GM23338 (cell line): ENCODE measurements at regions not wholly inside any gene's neighbourhood (a gene's known extent, or its start where the extent isn't known, plus 50 kb on each side); places are given as distances from the start of the nearest gene placed in this dataset.

Source experiments
- ATAC-seq: fragments of 200-7000 bp; cut with Tn5 transposase; 3 replicates; pipeline ENCODE4 v1.9.1; 2020
- DNase-seq: peaks from one replicate; pipeline ENCODE4 v3.0.0-alpha.2; 2015; ENCODE audit warnings: low spot score
- H2AFZ ChIP-seq: fragments of 200-600 bp; sonication (generic); 2 replicates; pipeline ENCODE4 v1.8.0; 2016; ENCODE audit warnings: antibody characterized with exemption, mild to moderate bottlenecking, moderate library complexity
- H3F3A ChIP-seq: fragments of 200-600 bp; sonication (generic); replicated peaks from 2 replicates; pipeline ENCODE4 v1.8.0; 2017; ENCODE audit warnings: antibody characterized with exemption, mixed run types, low read depth
- H3K27ac ChIP-seq: fragments of 200-600 bp; sonication (generic); 2 replicates; pipeline ENCODE4 v1.6.1; 2016; ENCODE audit warnings: low read depth
- H3K27me3 ChIP-seq: fragments of 200-600 bp; sonication (generic); 2 replicates; pipeline ENCODE4 v1.8.0; 2016; ENCODE audit warnings: mild to moderate bottlenecking, mixed run types, moderate library complexity; ENCODE audit not compliant: insufficient read depth
- H3K36me3 ChIP-seq: fragments of 200-600 bp; sonication (generic); 2 replicates; pipeline ENCODE4 v1.8.0; 2016; ENCODE audit warnings: mild to moderate bottlenecking; ENCODE audit not compliant: insufficient read depth
- H3K4me1 ChIP-seq: fragments of 200-600 bp; sonication (generic); 2 replicates; pipeline ENCODE4 v1.8.0; 2016; ENCODE audit warnings: mild to moderate bottlenecking, moderate library complexity; ENCODE audit not compliant: insufficient read depth
- H3K4me2 ChIP-seq: fragments of 200-600 bp; sonication (generic); 2 replicates; pipeline ENCODE4 v1.7.1; 2017; ENCODE audit warnings: mixed run types
- H3K4me3 ChIP-seq: fragments of 200-600 bp; sonication (generic); 2 replicates; pipeline ENCODE4 v1.6.1; 2016; ENCODE audit warnings: mixed run types
- H3K79me2 ChIP-seq: fragments of 200-600 bp; sonication (generic); replicated peaks from 2 replicates; pipeline ENCODE4 v1.8.0; 2017; ENCODE audit warnings: mild to moderate bottlenecking; ENCODE audit not compliant: insufficient read depth
- H3K9me2 ChIP-seq: fragments of 200-600 bp; sonication (generic); 2 replicates; pipeline ENCODE4 v1.8.0; 2017; ENCODE audit not compliant: insufficient read depth
- H4K20me1 ChIP-seq: fragments of 200-600 bp; sonication (generic); replicated peaks from 2 replicates; pipeline ENCODE4 v1.8.0; 2017; ENCODE audit warnings: mild to moderate bottlenecking; ENCODE audit not compliant: insufficient read depth
- H3K27ac Mint-ChIP-seq: 2 replicates; pipeline ENCODE4 v1.8.0; 2020; ENCODE audit warnings: inconsistent platforms, mild to moderate bottlenecking, moderate library complexity, mixed read lengths
- H3K27me3 Mint-ChIP-seq: 3 replicates; pipeline ENCODE4 v1.8.0; 2022; ENCODE audit warnings: low read depth, mild to moderate bottlenecking, moderate library complexity, mixed read lengths, inconsistent platforms; ENCODE audit not compliant: insufficient read depth, poor library complexity
- H3K36me3 Mint-ChIP-seq: 3 replicates; pipeline ENCODE4 v1.8.0; 2021; ENCODE audit warnings: low read depth, mild to moderate bottlenecking, inconsistent platforms, moderate library complexity, mixed read lengths
- H3K4me1 Mint-ChIP-seq: 3 replicates; pipeline ENCODE4 v1.8.0; 2020; ENCODE audit warnings: mild to moderate bottlenecking, inconsistent platforms, mixed read lengths
- H3K4me3 Mint-ChIP-seq: 3 replicates; pipeline ENCODE4 v1.8.0; 2021; ENCODE audit warnings: moderate library complexity, mild to moderate bottlenecking, inconsistent platforms, mixed read lengths
- H3K9me3 Mint-ChIP-seq: 3 replicates; pipeline ENCODE4 v1.8.0; 2020; ENCODE audit warnings: moderate library complexity, mild to moderate bottlenecking, inconsistent platforms, mixed read lengths
- CREB1 ChIP-seq: fragments of 250-450 bp; sonication (Bioruptor Pico); IDR thresholded peaks from 2 replicates; pipeline ENCODE4 v1.5.0; 2020; ENCODE audit warnings: low read depth, mild to moderate bottlenecking, moderate library complexity
- EZH2 ChIP-seq: fragments of 200-600 bp; sonication (generic); IDR thresholded peaks from one replicate; pipeline ENCODE4 v1.8.0; 2017; ENCODE audit warnings: antibody characterized with exemption, mild to moderate bottlenecking, low read depth; ENCODE audit not compliant: unreplicated experiment
- EZH2phosphoT487 ChIP-seq: fragments of 200-600 bp; sonication (generic); IDR thresholded peaks from one replicate; pipeline ENCODE4 v1.8.1; 2018; ENCODE audit warnings: antibody characterized with exemption; ENCODE audit not compliant: unreplicated experiment
- JUNB ChIP-seq: IDR thresholded peaks from one replicate; pipeline ENCODE4 v1.6.1; 2016; ENCODE audit warnings: antibody characterized with exemption; ENCODE audit not compliant: unreplicated experiment
- NANOG ChIP-seq: IDR thresholded peaks from 2 replicates; pipeline ENCODE4 v1.6.1; 2016; ENCODE audit warnings: antibody characterized with exemption, borderline replicate concordance
- STAT1 ChIP-seq: IDR thresholded peaks from one replicate; pipeline ENCODE4 v1.6.1; 2016; ENCODE audit warnings: antibody characterized with exemption; ENCODE audit not compliant: unreplicated experiment
- ZNF114 ChIP-seq: fragments of 250-450 bp; sonication (Bioruptor Pico); IDR thresholded peaks from 2 replicates; pipeline ENCODE4 v1.5.0; 2020; ENCODE audit warnings: mild to moderate bottlenecking, moderate library complexity
- ZNF331 ChIP-seq: fragments of 250-450 bp; sonication (Bioruptor Pico); IDR thresholded peaks from 2 replicates; pipeline ENCODE4 v1.5.0; 2020; ENCODE audit warnings: low read depth, mild to moderate bottlenecking, moderate library complexity
- TF ChIP-seq, protein P1 (sequence below): fragments of 250-450 bp; sonication (Bioruptor Pico); IDR thresholded peaks from 2 replicates; pipeline ENCODE4 v1.5.0; 2020; ENCODE audit warnings: mild to moderate bottlenecking, moderate library complexity
- TF ChIP-seq, protein P2 (sequence below), 2 experiments: fragments of 200-600 bp in 1 of 2; sonication (generic) in 1 of 2; conservative IDR thresholded peaks; 2 replicates each; pipeline versions ENCODE4 v1.5.1 to v1.6.1; 2016 to 2017; ENCODE audit warnings: antibody characterized with exemption in 2 of 2, low read depth in 2 of 2, mild to moderate bottlenecking in 2 of 2, moderate library complexity in 1 of 2
- TF ChIP-seq, protein P3 (sequence below): IDR thresholded peaks from 2 replicates; pipeline ENCODE4 v1.6.1; 2016; ENCODE audit warnings: antibody characterized with exemption

DNA sequence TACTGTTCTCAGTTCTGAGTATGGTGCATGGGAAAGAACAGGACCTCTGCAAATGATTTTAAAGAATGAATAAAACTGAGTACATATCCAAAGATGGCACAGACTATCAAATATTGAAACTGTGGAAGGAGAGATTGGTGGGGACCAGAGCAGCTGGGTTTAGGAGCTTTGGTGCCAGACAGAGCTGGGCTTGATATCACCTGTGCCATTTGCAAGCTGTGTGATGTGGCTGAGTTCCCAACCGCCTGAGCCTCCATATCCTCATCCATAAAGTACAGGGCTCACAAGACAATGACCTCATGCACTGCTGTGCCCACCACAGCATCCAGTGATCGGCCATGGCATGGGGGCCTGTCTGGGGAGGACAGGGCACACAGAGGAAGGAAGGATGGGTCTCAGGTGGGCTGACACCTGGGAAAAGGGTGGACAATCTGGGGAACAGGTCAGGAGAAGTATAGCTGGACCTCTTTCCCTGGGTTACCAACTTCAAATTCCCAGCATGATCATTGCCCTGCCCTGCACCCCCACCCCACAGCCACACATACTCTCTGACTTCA is 83.9 kb upstream of the RAB6C start (continued):
- TF ChIP-seq, protein P1, sequence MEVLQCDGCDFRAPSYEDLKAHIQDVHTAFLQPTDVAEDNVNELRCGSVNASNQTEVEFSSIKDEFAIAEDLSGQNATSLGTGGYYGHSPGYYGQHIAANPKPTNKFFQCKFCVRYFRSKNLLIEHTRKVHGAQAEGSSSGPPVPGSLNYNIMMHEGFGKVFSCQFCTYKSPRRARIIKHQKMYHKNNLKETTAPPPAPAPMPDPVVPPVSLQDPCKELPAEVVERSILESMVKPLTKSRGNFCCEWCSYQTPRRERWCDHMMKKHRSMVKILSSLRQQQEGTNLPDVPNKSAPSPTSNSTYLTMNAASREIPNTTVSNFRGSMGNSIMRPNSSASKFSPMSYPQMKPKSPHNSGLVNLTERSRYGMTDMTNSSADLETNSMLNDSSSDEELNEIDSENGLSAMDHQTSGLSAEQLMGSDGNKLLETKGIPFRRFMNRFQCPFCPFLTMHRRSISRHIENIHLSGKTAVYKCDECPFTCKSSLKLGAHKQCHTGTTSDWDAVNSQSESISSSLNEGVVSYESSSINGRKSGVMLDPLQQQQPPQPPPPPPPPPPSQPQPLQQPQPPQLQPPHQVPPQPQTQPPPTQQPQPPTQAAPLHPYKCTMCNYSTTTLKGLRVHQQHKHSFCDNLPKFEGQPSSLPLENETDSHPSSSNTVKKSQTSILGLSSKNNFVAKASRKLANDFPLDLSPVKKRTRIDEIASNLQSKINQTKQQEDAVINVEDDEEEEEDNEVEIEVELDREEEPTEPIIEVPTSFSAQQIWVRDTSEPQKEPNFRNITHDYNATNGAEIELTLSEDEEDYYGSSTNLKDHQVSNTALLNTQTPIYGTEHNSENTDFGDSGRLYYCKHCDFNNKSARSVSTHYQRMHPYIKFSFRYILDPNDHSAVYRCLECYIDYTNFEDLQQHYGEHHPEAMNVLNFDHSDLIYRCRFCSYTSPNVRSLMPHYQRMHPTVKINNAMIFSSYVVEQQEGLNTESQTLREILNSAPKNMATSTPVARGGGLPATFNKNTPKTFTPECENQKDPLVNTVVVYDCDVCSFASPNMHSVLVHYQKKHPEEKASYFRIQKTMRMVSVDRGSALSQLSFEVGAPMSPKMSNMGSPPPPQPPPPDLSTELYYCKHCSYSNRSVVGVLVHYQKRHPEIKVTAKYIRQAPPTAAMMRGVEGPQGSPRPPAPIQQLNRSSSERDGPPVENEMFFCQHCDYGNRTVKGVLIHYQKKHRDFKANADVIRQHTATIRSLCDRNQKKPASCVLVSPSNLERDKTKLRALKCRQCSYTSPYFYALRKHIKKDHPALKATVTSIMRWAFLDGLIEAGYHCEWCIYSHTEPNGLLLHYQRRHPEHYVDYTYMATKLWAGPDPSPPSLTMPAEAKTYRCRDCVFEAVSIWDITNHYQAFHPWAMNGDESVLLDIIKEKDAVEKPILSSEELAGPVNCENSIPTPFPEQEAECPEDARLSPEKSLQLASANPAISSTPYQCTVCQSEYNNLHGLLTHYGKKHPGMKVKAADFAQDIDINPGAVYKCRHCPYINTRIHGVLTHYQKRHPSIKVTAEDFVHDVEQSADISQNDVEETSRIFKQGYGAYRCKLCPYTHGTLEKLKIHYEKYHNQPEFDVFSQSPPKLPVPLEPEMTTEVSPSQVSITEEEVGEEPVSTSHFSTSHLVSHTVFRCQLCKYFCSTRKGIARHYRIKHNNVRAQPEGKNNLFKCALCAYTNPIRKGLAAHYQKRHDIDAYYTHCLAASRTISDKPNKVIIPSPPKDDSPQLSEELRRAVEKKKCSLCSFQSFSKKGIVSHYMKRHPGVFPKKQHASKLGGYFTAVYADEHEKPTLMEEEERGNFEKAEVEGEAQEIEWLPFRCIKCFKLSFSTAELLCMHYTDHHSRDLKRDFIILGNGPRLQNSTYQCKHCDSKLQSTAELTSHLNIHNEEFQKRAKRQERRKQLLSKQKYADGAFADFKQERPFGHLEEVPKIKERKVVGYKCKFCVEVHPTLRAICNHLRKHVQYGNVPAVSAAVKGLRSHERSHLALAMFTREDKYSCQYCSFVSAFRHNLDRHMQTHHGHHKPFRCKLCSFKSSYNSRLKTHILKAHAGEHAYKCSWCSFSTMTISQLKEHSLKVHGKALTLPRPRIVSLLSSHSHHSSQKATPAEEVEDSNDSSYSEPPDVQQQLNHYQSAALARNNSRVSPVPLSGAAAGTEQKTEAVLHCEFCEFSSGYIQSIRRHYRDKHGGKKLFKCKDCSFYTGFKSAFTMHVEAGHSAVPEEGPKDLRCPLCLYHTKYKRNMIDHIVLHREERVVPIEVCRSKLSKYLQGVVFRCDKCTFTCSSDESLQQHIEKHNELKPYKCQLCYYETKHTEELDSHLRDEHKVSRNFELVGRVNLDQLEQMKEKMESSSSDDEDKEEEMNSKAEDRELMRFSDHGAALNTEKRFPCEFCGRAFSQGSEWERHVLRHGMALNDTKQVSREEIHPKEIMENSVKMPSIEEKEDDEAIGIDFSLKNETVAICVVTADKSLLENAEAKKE (CRISPR knock-in tag) = no peak
- TF ChIP-seq JUNB = no peak
- no peak for TF ChIP-seq EZH2phosphoT487

DNA sequence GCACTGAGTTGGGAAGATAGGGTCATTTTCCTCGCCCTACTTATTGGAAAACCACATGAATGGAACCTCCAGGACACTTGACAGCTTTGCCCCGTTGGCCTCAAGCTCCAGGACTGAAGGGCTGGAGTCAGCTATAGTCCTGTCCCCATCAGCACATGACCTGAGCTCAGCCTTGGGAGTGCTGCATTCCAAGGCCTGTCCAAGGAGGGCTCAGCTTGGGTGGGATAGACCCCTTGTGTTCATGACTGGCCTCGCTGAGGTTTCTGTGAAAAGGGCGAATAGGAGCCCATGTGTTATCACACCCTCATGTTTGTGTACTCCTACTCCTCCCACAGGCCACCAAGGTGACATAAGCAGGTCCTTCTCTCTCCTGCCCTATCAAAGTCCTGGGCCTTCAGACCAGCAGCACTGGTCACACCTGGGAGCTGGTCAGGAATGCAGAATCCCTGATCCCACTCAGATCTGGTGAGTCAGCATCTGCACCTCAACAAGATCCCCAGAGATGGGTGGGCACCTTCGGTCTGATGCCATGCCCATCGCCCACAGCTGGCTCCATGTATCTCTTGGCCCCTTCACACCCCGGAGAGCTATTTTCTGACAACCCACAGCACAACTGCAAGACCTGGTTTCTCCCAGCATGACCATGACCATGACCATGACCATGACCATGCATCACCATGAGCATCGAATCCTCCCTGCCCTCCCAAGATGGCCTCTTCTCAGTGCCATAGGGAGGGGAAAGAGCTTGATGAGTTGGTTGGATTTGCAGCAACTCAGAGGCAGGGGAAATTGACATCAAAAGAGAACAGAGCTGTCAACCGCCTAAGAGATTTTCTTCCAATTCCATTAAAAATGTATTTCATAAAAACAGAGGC is 83.0 kb upstream of the RAB6C start:
- no peak overlapping the region for H3K27ac ChIP-seq
- H3K27ac Mint-ChIP-seq = no peak overlapping the region
- no peak overlapping the region for H2AFZ ChIP-seq
- TF ChIP-seq STAT1 (no peak), EZH2 (no peak), NANOG (no peak), CREB1 (CRISPR knock-in tag) (no peak), EZH2phosphoT487 (no peak), ZNF114 (CRISPR knock-in tag) (no peak), ZNF331 (CRISPR knock-in tag) (no peak), JUNB (no peak)
- TF ChIP-seq, protein P2, sequence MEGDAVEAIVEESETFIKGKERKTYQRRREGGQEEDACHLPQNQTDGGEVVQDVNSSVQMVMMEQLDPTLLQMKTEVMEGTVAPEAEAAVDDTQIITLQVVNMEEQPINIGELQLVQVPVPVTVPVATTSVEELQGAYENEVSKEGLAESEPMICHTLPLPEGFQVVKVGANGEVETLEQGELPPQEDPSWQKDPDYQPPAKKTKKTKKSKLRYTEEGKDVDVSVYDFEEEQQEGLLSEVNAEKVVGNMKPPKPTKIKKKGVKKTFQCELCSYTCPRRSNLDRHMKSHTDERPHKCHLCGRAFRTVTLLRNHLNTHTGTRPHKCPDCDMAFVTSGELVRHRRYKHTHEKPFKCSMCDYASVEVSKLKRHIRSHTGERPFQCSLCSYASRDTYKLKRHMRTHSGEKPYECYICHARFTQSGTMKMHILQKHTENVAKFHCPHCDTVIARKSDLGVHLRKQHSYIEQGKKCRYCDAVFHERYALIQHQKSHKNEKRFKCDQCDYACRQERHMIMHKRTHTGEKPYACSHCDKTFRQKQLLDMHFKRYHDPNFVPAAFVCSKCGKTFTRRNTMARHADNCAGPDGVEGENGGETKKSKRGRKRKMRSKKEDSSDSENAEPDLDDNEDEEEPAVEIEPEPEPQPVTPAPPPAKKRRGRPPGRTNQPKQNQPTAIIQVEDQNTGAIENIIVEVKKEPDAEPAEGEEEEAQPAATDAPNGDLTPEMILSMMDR (conservative IDR thresholded peaks at IDR 0.05; ENCODE audit: low read depth in 2 of 2) = no peak
- TF ChIP-seq, protein P3, sequence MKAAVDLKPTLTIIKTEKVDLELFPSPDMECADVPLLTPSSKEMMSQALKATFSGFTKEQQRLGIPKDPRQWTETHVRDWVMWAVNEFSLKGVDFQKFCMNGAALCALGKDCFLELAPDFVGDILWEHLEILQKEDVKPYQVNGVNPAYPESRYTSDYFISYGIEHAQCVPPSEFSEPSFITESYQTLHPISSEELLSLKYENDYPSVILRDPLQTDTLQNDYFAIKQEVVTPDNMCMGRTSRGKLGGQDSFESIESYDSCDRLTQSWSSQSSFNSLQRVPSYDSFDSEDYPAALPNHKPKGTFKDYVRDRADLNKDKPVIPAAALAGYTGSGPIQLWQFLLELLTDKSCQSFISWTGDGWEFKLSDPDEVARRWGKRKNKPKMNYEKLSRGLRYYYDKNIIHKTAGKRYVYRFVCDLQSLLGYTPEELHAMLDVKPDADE = no peak

More for the DNA sequence above, 83.0 kb upstream of the RAB6C start:
- Histone ChIP-seq H3K4me3 (no peak overlapping the region), H3K79me2 (no peaks in the 10 kb centered on the region), H3F3A (no peaks in the 10 kb centered on the region), H3K4me2 (no peak overlapping the region), H3K27me3 (no peaks in the 10 kb centered on the region), H3K4me1 (no peaks in the 10 kb centered on the region), H4K20me1 (no peaks in the 10 kb centered on the region), H3K9me2 (no peaks in the 10 kb centered on the region; the same call in none of the 2 replicates), H3K36me3 (no peaks in the 10 kb centered on the region)
- Mint-ChIP-seq H3K9me3 (peaks cover 11% of the 10 kb centered on the region), H3K27me3 (peaks cover 2% of the 10 kb centered on the region), H3K4me3 (no peak overlapping the region), H3K4me1 (no peaks in the 10 kb centered on the region), H3K36me3 (no peaks in the 10 kb centered on the region)
- no peak for ATAC-seq
- no peak for DNase-seq
